GM12872 (cell line): ENCODE measurements at regions not wholly inside any gene's neighbourhood (a gene's known extent, or its start where the extent isn't known, plus 50 kb on each side); places are given as distances from the start of the nearest gene placed in this dataset.

Experiments
- CTCF ChIP-seq: IDR thresholded peaks from 3 replicates; pipeline ENCODE4 v1.5.1; 2011; ENCODE audit warnings: low read depth, mild to moderate bottlenecking, low read length, moderate library complexity; ENCODE audit not compliant: insufficient read depth

DNA sequence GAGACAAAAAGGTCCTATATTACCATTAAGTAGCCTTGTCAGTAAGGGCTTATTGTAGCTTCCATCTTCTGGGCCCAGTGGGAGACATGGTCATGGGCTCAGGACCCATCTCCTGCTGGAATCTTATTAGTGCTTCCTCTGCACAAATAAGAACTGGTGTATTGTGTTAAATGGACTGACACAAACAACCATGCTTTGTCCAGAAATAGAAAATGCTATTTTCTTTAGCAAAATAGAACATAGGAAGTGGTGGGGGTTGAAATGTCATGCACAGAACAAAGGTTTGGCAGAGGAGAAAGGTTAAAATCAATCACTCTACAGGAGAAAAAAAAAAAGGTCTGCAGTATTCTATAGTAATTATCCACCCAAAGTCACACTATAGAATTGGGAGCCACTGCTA, 252.2 kb downstream of the ELAVL2 start:
- no peak for TF ChIP-seq CTCF

DNA sequence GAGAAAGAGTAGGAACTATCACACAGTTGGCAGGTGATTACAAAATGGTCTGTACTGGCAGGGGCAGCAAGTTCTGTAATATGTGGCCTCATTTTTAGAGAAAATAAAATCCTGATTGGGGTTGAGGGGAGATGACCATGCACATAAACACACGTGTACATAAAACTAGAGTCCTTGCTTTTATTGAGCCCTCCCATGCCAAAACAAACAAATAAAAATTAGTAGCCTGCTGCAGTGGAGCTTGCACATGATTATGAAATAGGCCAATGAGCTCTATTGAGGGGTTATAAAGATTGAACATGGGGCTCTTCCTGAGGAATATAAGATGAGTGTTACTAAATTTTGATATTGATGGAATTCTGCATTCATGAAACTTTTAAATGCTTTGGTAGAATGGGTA, 248.4 kb downstream of the ELAVL2 start:
- TF ChIP-seq CTCF, result no peak

DNA sequence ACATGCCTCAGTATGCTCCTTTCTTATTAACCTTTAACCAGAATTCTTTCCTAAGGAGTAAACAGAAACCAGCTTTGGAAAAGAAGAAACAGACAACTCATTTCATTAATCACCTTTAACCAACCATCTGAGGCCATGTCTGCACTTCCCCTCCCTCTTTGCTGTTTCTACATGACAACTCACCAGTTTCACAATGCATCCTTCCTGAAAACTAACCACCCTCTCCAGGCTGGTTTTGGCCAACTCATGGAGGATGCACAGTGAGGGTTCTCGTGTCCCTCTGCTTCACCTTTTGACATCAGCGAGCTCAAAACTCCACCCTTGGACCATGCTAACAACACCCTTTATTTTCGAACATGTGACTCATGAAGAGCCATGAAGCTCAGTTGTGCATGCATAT, 244.1 kb downstream of the ELAVL2 start:
- TF ChIP-seq CTCF, result no peak

DNA sequence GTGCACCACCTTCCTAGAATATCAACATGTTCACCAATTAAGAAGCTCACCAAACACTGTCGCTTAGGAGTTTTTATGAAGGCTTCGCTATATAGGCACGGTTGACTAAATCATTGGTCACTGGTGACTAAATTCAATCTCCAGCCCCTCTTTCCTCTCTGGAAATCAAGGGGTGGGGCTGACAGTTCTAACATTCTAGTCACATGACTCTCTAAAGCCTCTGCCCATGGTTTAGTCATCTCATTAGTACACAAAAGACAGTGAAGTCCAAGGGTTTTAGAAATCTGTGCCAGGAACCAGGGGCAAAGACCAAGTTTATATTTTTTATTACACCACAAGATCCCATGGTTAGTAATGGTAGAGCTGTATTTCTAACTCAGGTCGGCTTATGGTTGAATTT, 243.2 kb downstream of the ELAVL2 start:
- no peak for TF ChIP-seq CTCF

- TF ChIP-seq CTCF, result no peak
Observed at GRCh38 chr9:23586906-23587305, 239.1 kb downstream of the ELAVL2 start.

DNA sequence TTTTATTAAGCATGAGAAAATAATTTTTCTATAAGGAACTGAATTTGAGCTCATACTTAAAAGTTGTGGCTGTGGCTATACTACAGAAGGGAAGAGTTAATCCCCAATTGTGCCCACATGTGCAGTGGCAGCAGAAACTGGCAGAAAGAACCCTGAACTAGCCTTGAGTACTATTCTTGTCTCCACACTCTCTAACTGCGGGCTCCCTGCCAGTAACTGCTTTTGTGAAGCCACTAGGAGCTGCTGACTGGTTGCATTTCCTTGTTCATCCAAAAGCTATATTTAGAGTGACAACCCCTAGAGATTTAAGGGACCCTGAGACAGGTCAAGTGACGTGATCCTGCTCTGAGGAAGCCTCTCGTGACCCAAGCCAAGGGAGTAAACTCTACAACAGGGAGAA, 238.6 kb downstream of the ELAVL2 start:
- no peak for TF ChIP-seq CTCF

DNA sequence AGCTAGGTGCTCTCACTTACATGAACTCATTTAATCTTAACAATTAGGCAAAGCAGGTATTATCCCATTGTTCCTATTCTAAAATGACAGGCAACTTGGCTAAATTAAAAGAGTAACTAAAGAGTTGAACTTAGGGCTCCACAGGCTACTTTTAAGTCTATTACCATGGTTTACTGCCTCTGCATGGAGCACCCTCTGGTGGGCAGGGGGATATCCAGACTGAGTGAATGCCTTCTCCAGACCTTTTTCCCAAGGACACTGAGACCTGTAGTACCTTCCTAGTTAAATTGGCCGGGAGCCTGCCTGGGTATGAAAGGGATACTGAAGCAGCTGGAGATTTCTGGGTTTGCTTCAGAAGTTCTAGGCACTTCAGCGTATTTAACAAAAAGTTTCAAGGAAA, 238.1 kb downstream of the ELAVL2 start:
- TF ChIP-seq CTCF, result no peak
